ENCODE measurements at regions not wholly inside any gene's neighbourhood (a gene's known extent, or its start where the extent isn't known, plus 50 kb on each side); places are given as distances from the start of the nearest gene placed in this dataset.

DNA sequence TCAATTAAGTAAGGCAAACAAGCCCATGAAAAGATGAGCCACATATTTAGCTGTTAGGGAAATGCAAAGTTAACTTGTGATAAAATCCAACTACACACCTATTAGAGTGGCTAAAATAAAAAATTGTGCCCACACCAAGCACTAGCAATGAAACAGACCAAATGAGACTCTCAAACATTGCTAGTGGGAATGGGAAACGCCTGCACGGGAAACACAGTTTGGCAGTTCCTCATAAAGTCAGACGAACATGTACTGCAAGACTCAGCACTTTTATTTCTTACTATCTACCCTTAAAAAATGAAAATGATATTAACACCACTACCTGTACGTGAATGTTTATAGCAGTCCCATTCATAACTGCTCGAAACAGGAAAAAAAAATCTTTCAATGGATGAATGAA is 392.1 kb upstream of the NOX3 start:
- CTCF ChIA-PET: no interaction called here
- TF ChIP-seq, protein P1, sequence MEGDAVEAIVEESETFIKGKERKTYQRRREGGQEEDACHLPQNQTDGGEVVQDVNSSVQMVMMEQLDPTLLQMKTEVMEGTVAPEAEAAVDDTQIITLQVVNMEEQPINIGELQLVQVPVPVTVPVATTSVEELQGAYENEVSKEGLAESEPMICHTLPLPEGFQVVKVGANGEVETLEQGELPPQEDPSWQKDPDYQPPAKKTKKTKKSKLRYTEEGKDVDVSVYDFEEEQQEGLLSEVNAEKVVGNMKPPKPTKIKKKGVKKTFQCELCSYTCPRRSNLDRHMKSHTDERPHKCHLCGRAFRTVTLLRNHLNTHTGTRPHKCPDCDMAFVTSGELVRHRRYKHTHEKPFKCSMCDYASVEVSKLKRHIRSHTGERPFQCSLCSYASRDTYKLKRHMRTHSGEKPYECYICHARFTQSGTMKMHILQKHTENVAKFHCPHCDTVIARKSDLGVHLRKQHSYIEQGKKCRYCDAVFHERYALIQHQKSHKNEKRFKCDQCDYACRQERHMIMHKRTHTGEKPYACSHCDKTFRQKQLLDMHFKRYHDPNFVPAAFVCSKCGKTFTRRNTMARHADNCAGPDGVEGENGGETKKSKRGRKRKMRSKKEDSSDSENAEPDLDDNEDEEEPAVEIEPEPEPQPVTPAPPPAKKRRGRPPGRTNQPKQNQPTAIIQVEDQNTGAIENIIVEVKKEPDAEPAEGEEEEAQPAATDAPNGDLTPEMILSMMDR (IDR thresholded peaks at IDR 0.05; ENCODE audit: insufficient read depth, low read length, missing control alignments): no peak
- POLR2A ChIA-PET: no interaction called here
- DNase-seq (ENCODE audit: low read depth, low spot score): no peak
- H3K4me3 ChIP-seq (ENCODE audit: low read depth, low read length): no peak overlapping the region

GRCh38 chr6:155837474-155837873 is 381.8 kb upstream of the NOX3 start:
- ChIA-PET POLR2A (no interaction called here), CTCF (no interaction called here)
- TF ChIP-seq, protein P1 (IDR thresholded peaks at IDR 0.05; ENCODE audit: insufficient read depth, low read length, missing control alignments): no peak
- H3K4me3 ChIP-seq (ENCODE audit: low read depth, low read length): no peak overlapping the region
- DNase-seq (ENCODE audit: low read depth, low spot score): no peak

DNA sequence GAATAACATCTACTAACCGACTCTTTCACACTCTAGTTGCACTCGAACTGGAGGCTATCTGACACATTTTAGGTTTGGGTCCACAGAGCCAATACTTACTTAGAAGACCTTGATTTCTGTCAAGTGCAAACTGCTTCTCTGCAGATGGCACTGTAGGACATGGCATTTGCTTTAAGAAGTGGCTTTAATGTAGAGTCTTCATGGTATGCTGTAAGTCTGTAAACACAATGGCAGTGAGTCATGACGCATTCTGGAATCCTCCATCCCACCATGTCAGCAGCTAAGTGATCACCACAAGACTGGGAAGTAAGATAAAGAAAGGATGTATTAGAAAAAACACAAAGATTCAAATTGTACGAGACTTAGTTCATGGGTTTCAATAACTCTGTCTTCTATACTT is 377.0 kb upstream of the NOX3 start:
- no peak overlapping the region for H3K4me3 ChIP-seq (ENCODE audit: low read depth, low read length)
- peak; percentile 23 for DNase-seq (ENCODE audit: low read depth, low spot score)
- CTCF ChIA-PET: interaction anchor here (1.1 kb wide), 1 partner anchor 269 kb away, joined by 3 read pairs; no protein-coding TSS in a partner anchor
- POLR2A ChIA-PET: no interaction called here
- TF ChIP-seq, protein P1 (IDR thresholded peaks at IDR 0.05; ENCODE audit: insufficient read depth, low read length, missing control alignments): no peak

DNA sequence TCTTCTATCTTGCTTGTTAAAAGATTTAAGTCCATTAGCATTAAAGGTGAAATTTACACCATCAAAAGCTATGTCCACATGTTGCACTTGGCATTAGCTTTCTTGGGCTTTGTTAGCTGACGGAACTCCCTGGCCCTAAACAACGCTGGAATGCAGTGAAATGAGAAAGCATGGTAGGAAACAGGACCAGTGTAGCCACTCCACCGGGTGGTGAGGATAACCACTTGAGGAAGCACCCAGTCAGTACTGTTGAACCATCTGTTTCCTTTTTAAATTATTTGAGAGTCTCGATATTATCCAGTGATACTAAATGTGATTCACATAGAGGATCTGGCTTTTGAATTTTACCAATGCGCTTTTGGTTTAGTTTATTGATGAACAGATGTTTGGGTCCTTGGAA is 374.9 kb upstream of the NOX3 start:
- TF ChIP-seq, protein P1 (IDR thresholded peaks at IDR 0.05; ENCODE audit: insufficient read depth, low read length, missing control alignments): no peak
- ChIA-PET POLR2A (no interaction called here), CTCF (no interaction called here)
- no peak overlapping the region for H3K4me3 ChIP-seq (ENCODE audit: low read depth, low read length)
- no peak for DNase-seq (ENCODE audit: low read depth, low spot score)

DNA sequence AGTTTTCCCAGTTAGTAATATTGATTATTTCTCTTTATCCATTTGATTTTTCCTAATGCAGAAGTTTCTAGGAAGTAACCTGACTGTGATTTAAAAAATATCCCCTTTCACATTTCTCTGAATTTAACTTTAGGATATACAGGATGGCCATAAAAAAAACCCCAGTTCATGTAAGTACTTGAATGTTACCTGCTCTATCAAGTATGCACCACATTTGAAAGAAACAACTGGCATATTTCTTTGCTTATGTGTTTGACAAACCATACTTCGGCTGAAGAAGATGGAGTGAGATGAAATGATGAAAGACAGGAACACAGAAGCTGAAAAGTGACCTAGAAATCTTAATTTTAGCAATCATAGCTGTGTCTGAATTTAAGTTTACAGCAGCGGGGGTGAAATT is 374.0 kb upstream of the NOX3 start:
- CTCF ChIA-PET: no interaction called here
- DNase-seq (ENCODE audit: low read depth, low spot score): no peak
- H3K4me3 ChIP-seq (ENCODE audit: low read depth, low read length): no peak overlapping the region
- POLR2A ChIA-PET: no interaction called here
- TF ChIP-seq, protein P1 (IDR thresholded peaks at IDR 0.05; ENCODE audit: insufficient read depth, low read length, missing control alignments): no peak

DNA sequence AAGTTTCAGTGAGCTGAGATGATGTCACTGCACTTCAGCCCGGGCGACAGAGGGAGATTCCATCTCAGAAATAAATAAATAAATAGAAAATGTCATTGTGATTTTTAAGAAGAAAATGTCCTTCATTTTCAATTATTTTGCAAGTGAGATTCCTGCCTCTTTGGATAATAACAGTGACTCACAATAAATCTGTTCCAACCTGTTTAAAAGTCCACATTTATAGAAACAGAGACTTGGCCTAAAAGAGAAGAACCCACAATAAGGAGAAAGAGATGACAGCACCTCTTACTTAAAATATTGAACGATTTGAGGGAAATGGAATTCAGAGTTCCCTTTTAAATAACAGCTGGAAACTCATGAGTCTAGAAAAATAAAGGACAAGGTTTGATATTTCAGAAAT is 373.4 kb upstream of the NOX3 start:
- POLR2A ChIA-PET: no interaction called here
- no peak overlapping the region for H3K4me3 ChIP-seq (ENCODE audit: low read depth, low read length)
- TF ChIP-seq, protein P1 (IDR thresholded peaks at IDR 0.05; ENCODE audit: insufficient read depth, low read length, missing control alignments): no peak
- CTCF ChIA-PET: no interaction called here
- no peak for DNase-seq (ENCODE audit: low read depth, low spot score)
